ENCODE measurements at regions not wholly inside any gene's neighbourhood (a gene's known extent, or its start where the extent isn't known, plus 50 kb on each side); places are given as distances from the start of the nearest gene placed in this dataset.

DNA sequence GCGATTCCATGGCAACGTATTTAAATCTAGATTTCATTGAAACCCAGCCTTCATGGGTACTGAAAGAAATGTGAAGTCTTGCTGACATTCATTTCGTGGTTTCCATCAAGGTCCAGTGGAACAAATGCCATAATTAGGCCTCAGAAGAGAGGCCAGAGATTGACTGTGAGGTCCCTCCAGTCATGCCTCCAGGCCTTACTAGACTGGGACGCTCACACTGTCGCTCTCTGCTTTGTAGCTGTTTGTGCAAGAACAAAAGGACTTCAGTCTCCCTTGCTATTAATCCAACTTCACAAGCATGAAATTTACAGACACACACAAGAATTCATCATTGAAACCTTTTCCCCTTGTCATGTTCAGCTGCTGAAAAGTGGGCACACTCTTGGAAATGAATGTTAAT lies 180.4 kb upstream of the FOXD3 start:
- BruUV-seq (replicated peaks), result no TSS peak
- in situ Hi-C loops (cut with MboI) (loop anchor here (10.0 kb wide), 1 partner anchor 177 kb away; no protein-coding TSS in a partner anchor), intact Hi-C loops (cut with micrococcal nuclease; ENCODE audit: unreplicated experiment) (no loop called here)
- DNase-seq (ENCODE audit: low read depth, low spot score) (no peak), FAIRE-seq (no peak), ATAC-seq (no peak)
- ChIA-PET RAD21 (ENCODE audit: unreplicated experiment) (interaction anchor here (0.5 to 1.3 kb wide), 2 partner anchors 53 to 133 kb away, joined by 3 read pairs; no protein-coding TSS in a partner anchor), SMC1A (ENCODE audit: uncharacterized antibody, unreplicated experiment) (interaction anchor here (0.7 to 1.9 kb wide), 4 partner anchors 9 to 335 kb away, joined by 3 to 7 read pairs (median 4); no protein-coding TSS in a partner anchor), POLR2A (no interaction called here), CTCF (interaction anchor here (1.5 kb wide), 1 partner anchor 9 kb away, joined by 4 read pairs; no protein-coding TSS in a partner anchor)
- no peak overlapping the region for H3K4me3 ChIP-seq
- no peak overlapping the region for H2AFZ ChIP-seq (ENCODE audit: control insufficient read depth, low read depth, low read length)
- H3K27me3 ChIP-seq (replicated peaks in 1 of 2; ENCODE audit: control insufficient read depth in 2 of 2, insufficient read depth in 2 of 2, low read length in 1 of 2), result no peaks in the 10 kb centered on the region; a peak in 1 of 4 replicates
- WGBS (ENCODE audit: insufficient coverage, insufficient replicate concordance, low lambda C conversion rate, missing lambda C conversion rate), result 9% methylated on average over 5 of the region's 5 CpGs
- H3K79me2 ChIP-seq (ENCODE audit: control insufficient read depth, insufficient read depth, low read length), result no peaks in the 10 kb centered on the region
- no peaks in the 10 kb centered on the region for H3K36me3 ChIP-seq (ENCODE audit: control insufficient read depth in 2 of 2, insufficient read depth in 2 of 2, low read length in 1 of 2)
- H3K9ac ChIP-seq (ENCODE audit: control insufficient read depth, insufficient read depth, low read length), result no peak overlapping the region
- H3K27ac ChIP-seq (ENCODE audit: control insufficient read depth, insufficient read depth), result no peak overlapping the region
- TF ChIP-seq, protein P1, sequence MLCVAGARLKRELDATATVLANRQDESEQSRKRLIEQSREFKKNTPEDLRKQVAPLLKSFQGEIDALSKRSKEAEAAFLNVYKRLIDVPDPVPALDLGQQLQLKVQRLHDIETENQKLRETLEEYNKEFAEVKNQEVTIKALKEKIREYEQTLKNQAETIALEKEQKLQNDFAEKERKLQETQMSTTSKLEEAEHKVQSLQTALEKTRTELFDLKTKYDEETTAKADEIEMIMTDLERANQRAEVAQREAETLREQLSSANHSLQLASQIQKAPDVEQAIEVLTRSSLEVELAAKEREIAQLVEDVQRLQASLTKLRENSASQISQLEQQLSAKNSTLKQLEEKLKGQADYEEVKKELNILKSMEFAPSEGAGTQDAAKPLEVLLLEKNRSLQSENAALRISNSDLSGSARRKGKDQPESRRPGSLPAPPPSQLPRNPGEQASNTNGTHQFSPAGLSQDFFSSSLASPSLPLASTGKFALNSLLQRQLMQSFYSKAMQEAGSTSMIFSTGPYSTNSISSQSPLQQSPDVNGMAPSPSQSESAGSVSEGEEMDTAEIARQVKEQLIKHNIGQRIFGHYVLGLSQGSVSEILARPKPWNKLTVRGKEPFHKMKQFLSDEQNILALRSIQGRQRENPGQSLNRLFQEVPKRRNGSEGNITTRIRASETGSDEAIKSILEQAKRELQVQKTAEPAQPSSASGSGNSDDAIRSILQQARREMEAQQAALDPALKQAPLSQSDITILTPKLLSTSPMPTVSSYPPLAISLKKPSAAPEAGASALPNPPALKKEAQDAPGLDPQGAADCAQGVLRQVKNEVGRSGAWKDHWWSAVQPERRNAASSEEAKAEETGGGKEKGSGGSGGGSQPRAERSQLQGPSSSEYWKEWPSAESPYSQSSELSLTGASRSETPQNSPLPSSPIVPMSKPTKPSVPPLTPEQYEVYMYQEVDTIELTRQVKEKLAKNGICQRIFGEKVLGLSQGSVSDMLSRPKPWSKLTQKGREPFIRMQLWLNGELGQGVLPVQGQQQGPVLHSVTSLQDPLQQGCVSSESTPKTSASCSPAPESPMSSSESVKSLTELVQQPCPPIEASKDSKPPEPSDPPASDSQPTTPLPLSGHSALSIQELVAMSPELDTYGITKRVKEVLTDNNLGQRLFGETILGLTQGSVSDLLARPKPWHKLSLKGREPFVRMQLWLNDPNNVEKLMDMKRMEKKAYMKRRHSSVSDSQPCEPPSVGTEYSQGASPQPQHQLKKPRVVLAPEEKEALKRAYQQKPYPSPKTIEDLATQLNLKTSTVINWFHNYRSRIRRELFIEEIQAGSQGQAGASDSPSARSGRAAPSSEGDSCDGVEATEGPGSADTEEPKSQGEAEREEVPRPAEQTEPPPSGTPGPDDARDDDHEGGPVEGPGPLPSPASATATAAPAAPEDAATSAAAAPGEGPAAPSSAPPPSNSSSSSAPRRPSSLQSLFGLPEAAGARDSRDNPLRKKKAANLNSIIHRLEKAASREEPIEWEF (IDR thresholded peaks at IDR 0.05; ENCODE audit: insufficient replicate concordance, low read depth, low read length), result no peak
- TF ChIP-seq POLR2AphosphoS2 (IDR thresholded peaks at IDR 0.05; ENCODE audit: low read depth, low read length), result no peak
- TF ChIP-seq EZH2 (IDR thresholded peaks at IDR 0.05; ENCODE audit: borderline replicate concordance, control insufficient read depth, low read depth, low read length), result no peak
- no peak for TF ChIP-seq MXI1 (IDR thresholded peaks at IDR 0.05; ENCODE audit: low read depth, low read length)
- no peak for TF ChIP-seq CBX5 (IDR thresholded peaks at IDR 0.05; ENCODE audit: low read depth)
- no peak for TF ChIP-seq IKZF1 (conservative IDR thresholded peaks at IDR 0.05)
- TF ChIP-seq HDGF (IDR thresholded peaks at IDR 0.05), result no peak
- TF ChIP-seq ASH2L (IDR thresholded peaks at IDR 0.05; ENCODE audit: borderline replicate concordance, low read depth), result no peak
- no peaks in the 10 kb centered on the region for H3K4me1 ChIP-seq (ENCODE audit: control insufficient read depth, insufficient read depth, low read length)
- no peaks in the 10 kb centered on the region for H3K9me3 ChIP-seq (replicated peaks; ENCODE audit: control insufficient read depth, insufficient read depth, low read length)
- H4K20me1 ChIP-seq (ENCODE audit: control insufficient read depth, insufficient read depth), result no peaks in the 10 kb centered on the region
- no peak overlapping the region for H3K4me2 ChIP-seq (ENCODE audit: control insufficient read depth, insufficient read depth)
